ENCODE measurements at regions not wholly inside any gene's neighbourhood (a gene's known extent, or its start where the extent isn't known, plus 50 kb on each side); places are given as distances from the start of the nearest gene placed in this dataset.

GRCh38 chr11:43067681-43068080 is 244.1 kb upstream of the API5 start (continued):
- TF ChIP-seq, protein P1, sequence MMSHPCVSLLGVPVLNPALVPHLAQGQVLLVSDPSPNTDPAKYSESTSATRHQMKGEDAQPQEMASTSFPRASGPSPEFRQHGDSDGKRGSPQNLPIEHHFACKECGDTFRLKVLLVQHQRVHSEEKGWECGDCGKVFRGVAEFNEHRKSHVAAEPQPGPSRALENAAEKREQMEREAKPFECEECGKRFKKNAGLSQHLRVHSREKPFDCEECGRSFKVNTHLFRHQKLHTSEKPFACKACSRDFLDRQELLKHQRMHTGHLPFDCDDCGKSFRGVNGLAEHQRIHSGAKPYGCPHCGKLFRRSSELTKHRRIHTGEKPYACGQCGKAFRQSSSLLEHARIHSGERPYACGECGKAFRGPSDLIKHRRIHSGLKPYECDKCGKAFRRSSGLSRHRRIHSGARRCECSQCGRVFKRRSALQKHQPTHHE (CRISPR knock-in tag; IDR thresholded peaks at IDR 0.05; ENCODE audit: borderline replicate concordance): no peak
- no peak for TF ChIP-seq BCLAF1 (IDR thresholded peaks at IDR 0.05)
- no peak for TF ChIP-seq ZBTB43 (CRISPR knock-in tag; conservative IDR thresholded peaks at IDR 0.05)
- no peak for TF ChIP-seq AHR (CRISPR knock-in tag; IDR thresholded peaks at IDR 0.05)
- no peak for TF ChIP-seq NPAS2 (CRISPR knock-in tag; IDR thresholded peaks at IDR 0.05; ENCODE audit: borderline replicate concordance)

DNA sequence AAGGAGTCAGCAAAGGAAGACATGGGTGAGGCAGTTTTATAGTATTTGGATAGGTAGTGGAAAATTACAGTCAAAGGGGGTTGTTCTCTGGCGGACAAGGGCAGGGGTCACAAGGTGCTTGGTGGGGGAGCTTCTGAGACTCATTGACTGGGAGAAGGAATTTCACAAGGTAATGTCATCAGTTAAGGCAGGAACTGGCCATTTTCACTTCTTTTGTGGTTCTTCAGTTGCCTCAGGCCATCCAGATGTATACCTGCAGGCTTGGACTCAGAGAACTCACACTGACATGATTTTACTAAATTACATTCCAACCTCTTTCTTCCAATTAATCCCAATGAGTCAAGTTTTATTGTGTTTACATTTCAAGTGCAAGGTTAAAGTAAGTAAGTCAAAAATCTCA is 240.5 kb upstream of the API5 start:
- Histone ChIP-seq H3K79me2 (ENCODE audit: insufficient read depth, low read length) (no peaks in the 10 kb centered on the region), H3K4me1 (ENCODE audit: insufficient read depth, low read length) (no peaks in the 10 kb centered on the region), H3K27me3 (ENCODE audit: control insufficient read depth in 1 of 2, insufficient read depth in 2 of 2, low read length in 2 of 2) (no peaks in the 10 kb centered on the region), H3K4me3 (replicated peaks in 1 of 3; ENCODE audit: insufficient read depth in 1 of 3, low read depth in 2 of 3, low read length in 3 of 3) (no peak overlapping the region), H3K36me3 (replicated peaks in 1 of 2; ENCODE audit: control insufficient read depth in 1 of 2, insufficient read depth in 2 of 2, low read length in 2 of 2) (no peaks in the 10 kb centered on the region), H3K4me2 (ENCODE audit: low read depth, low read length) (no peak overlapping the region), H4K20me1 (ENCODE audit: insufficient read depth, low read length) (no peaks in the 10 kb centered on the region), H3K9me3 (ENCODE audit: low read length) (no peaks in the 10 kb centered on the region), H2AFZ (ENCODE audit: low read length) (no peak overlapping the region), H3K9ac (ENCODE audit: insufficient read depth, low read depth, low read length) (no peak overlapping the region), H3K27ac (ENCODE audit: extremely low read length, insufficient read depth, low read length) (no peak overlapping the region)
- POLR2A ChIA-PET: no interaction called here
- intact Hi-C loops (cut with micrococcal nuclease; ENCODE audit: unreplicated experiment) (no loop called here), in situ Hi-C loops (cut with HindIII; ENCODE audit: extremely low pct_ligation_motif_present, low pct_unique_long_range_greater_than_20kb) (no loop called here)
- no TSS peak for BruUV-seq (replicated peaks)
- no peak for ATAC-seq
- 37% methylated on average over 1 of the region's 1 CpG for WGBS (ENCODE audit: low lambda C conversion rate)
- TF ChIP-seq, protein P2, sequence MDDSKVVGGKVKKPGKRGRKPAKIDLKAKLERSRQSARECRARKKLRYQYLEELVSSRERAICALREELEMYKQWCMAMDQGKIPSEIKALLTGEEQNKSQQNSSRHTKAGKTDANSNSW (CRISPR knock-in tag; IDR thresholded peaks at IDR 0.05; ENCODE audit: borderline replicate concordance): no peak
- CTCF ChIA-PET (ENCODE audit: low intra/inter-chr PET ratio, low total read pairs): no interaction called here
- DNase-seq (ENCODE audit: low spot score): no peak
- no peak for FAIRE-seq
